H9 (cell line): ENCODE measurements at regions not wholly inside any gene's neighbourhood (a gene's known extent, or its start where the extent isn't known, plus 50 kb on each side); places are given as distances from the start of the nearest gene placed in this dataset.

Source experiments
- DNase-seq: peaks from one replicate; pipeline ENCODE4 v3.0.0-alpha.2; 2017
- H2AFZ ChIP-seq: one replicate; pipeline ENCODE4 v1.6.1; 2013; ENCODE audit warnings: mild to moderate bottlenecking, low read length, control low read depth, moderate library complexity
- H2AK5ac ChIP-seq: 2 replicates; pipeline ENCODE4 v1.6.1; 2013; ENCODE audit warnings: low read length, control low read depth, mixed read lengths; ENCODE audit not compliant: insufficient read length
- H2BK120ac ChIP-seq: one replicate; pipeline ENCODE4 v1.6.1; 2013; ENCODE audit warnings: low read depth, mild to moderate bottlenecking, low read length, control low read depth, inconsistent platforms; ENCODE audit not compliant: poor library complexity, severe bottlenecking
- H2BK12ac ChIP-seq: 2 replicates; pipeline ENCODE4 v1.6.1; 2013; ENCODE audit warnings: low read length, control low read depth, mixed read lengths, low read depth; ENCODE audit not compliant: insufficient read length
- H2BK15ac ChIP-seq: 2 replicates; pipeline ENCODE4 v1.6.1; 2013; ENCODE audit warnings: low read depth, low read length, control low read depth
- H2BK20ac ChIP-seq: one replicate; pipeline ENCODE4 v1.6.1; 2013; ENCODE audit warnings: low read depth, mild to moderate bottlenecking, low read length, control low read depth, inconsistent platforms; ENCODE audit not compliant: poor library complexity, severe bottlenecking
- H2BK5ac ChIP-seq: 2 replicates; pipeline ENCODE4 v1.6.1; 2013; ENCODE audit warnings: low read length, control low read depth, mixed read lengths; ENCODE audit not compliant: insufficient read length
- H3K14ac ChIP-seq: 2 replicates; pipeline ENCODE4 v1.6.1; 2013; ENCODE audit warnings: low read length, control low read depth; ENCODE audit not compliant: insufficient read depth
- H3K18ac ChIP-seq: 2 replicates; pipeline ENCODE4 v1.6.1; 2013; ENCODE audit warnings: low read depth, mild to moderate bottlenecking, mixed read lengths, low read length, control low read depth; ENCODE audit not compliant: insufficient read length
- H3K23ac ChIP-seq: 2 replicates; pipeline ENCODE4 v1.6.1; 2013; ENCODE audit warnings: low read length, control low read depth, mixed read lengths, low read depth; ENCODE audit not compliant: insufficient read length
- H3K23me2 ChIP-seq: 2 replicates; pipeline ENCODE4 v1.6.1; 2013; ENCODE audit warnings: low read depth, mild to moderate bottlenecking, mixed read lengths, low read length, control low read depth; ENCODE audit not compliant: insufficient read length, poor library complexity, severe bottlenecking
- H3K27ac ChIP-seq: 2 replicates; pipeline ENCODE4 v1.5.1; 2013; ENCODE audit warnings: low read length, control low read depth, mixed read lengths, low read depth; ENCODE audit not compliant: insufficient read length
- H3K27me3 ChIP-seq: 2 replicates; pipeline ENCODE4 v1.6.1; 2013; ENCODE audit warnings: low read length, control low read depth, inconsistent platforms; ENCODE audit not compliant: insufficient read depth
- H3K4ac ChIP-seq: 2 replicates; pipeline ENCODE4 v1.6.1; 2013; ENCODE audit warnings: low read depth, mild to moderate bottlenecking, control low read depth, inconsistent platforms, low read length, moderate library complexity
- H3K4me1 ChIP-seq: 2 replicates; pipeline ENCODE4 v1.6.1; 2013; ENCODE audit warnings: low read length, control low read depth, inconsistent platforms; ENCODE audit not compliant: insufficient read depth
- H3K4me2 ChIP-seq: 2 replicates; pipeline ENCODE4 v1.6.1; 2013; ENCODE audit warnings: low read length, control low read depth, mixed read lengths; ENCODE audit not compliant: insufficient read length, insufficient read depth
- H3K56ac ChIP-seq: 2 replicates; pipeline ENCODE4 v1.6.1; 2013; ENCODE audit warnings: low read depth, mild to moderate bottlenecking, mixed read lengths, low read length, control low read depth; ENCODE audit not compliant: insufficient read length
- H3K79me1 ChIP-seq: 2 replicates; pipeline ENCODE4 v1.6.1; 2013; ENCODE audit warnings: low read depth, mild to moderate bottlenecking, moderate library complexity, low read length, control low read depth, inconsistent platforms; ENCODE audit not compliant: insufficient read depth, poor library complexity, severe bottlenecking
- H3K79me2 ChIP-seq: 2 replicates; pipeline ENCODE4 v1.6.1; 2013; ENCODE audit warnings: low read length, control low read depth, inconsistent platforms; ENCODE audit not compliant: insufficient read depth
- H3K9ac ChIP-seq: 2 replicates; pipeline ENCODE4 v1.6.1; 2013; ENCODE audit warnings: low read length, control low read depth, mixed read lengths; ENCODE audit not compliant: insufficient read length; ENCODE audit errors: extremely low read depth
- H3K9me3 ChIP-seq: one replicate; pipeline ENCODE4 v1.6.1; 2013; ENCODE audit warnings: low read depth, low read length, inconsistent platforms; ENCODE audit not compliant: control insufficient read depth
- H3T11ph ChIP-seq: one replicate; pipeline ENCODE4 v1.6.1; 2013; ENCODE audit warnings: mild to moderate bottlenecking, low read length, control low read depth, inconsistent platforms
- H4K20me1 ChIP-seq: one replicate; pipeline ENCODE4 v1.6.1; 2013; ENCODE audit not compliant: control insufficient read depth, insufficient read length, insufficient read depth
- H4K5ac ChIP-seq: 2 replicates; pipeline ENCODE4 v1.6.1; 2013; ENCODE audit warnings: low read depth, mild to moderate bottlenecking, mixed read lengths, low read length, control low read depth; ENCODE audit not compliant: insufficient read length
- H4K8ac ChIP-seq: replicated peaks from 2 replicates; pipeline ENCODE4 v1.6.1; 2013; ENCODE audit warnings: low read length, control low read depth, mixed read lengths, low read depth; ENCODE audit not compliant: insufficient read length
- H4K91ac ChIP-seq: 2 replicates; pipeline ENCODE4 v1.6.1; 2013; ENCODE audit warnings: low read depth, mild to moderate bottlenecking, moderate library complexity, mixed read lengths, low read length, control low read depth; ENCODE audit not compliant: insufficient read length
- H3K27ac Mint-ChIP-seq, 3 experiments: 2 replicates in 2 of 3; 3 replicates in 1 of 3; pipeline ENCODE4 v1.8.0; 2020 to 2021; ENCODE audit warnings: mixed read lengths in 3 of 3, mild to moderate bottlenecking in 1 of 3, moderate library complexity in 1 of 3
- H3K27me3 Mint-ChIP-seq: 2 replicates; pipeline ENCODE4 v1.8.0; 2021; ENCODE audit warnings: low read depth, mild to moderate bottlenecking, moderate library complexity, mixed read lengths
- H3K36me3 Mint-ChIP-seq, 3 experiments: 2 replicates in 2 of 3; 3 replicates in 1 of 3; pipeline ENCODE4 v1.8.0; 2020 to 2021; ENCODE audit warnings: low read depth in 3 of 3, mixed read lengths in 3 of 3; ENCODE audit not compliant: insufficient read depth in 1 of 3
- H3K4me1 Mint-ChIP-seq, 2 experiments: 2 replicates each; pipeline ENCODE4 v1.8.0; 2020; ENCODE audit warnings: mixed read lengths in 2 of 2
- H3K4me3 Mint-ChIP-seq, 2 experiments: 2 replicates in 1 of 2; 3 replicates in 1 of 2; pipeline ENCODE4 v1.8.0; 2020 to 2021; ENCODE audit warnings: mild to moderate bottlenecking in 2 of 2, mixed read lengths in 2 of 2, moderate library complexity in 1 of 2
- H3K9me3 Mint-ChIP-seq, 2 experiments: 2 replicates in 1 of 2; 3 replicates in 1 of 2; pipeline ENCODE4 v1.8.0; 2020; ENCODE audit warnings: mild to moderate bottlenecking in 2 of 2, mixed read lengths in 2 of 2, moderate library complexity in 1 of 2
- CTCF ChIP-seq: fragments of 200-600 bp; sonication (generic); conservative IDR thresholded peaks from 3 replicates; pipeline ENCODE4 v1.8.0; 2021; ENCODE audit warnings: antibody characterized with exemption, mild to moderate bottlenecking
- WGBS: extraction: QIAGEN DNeasy Blood & Tissue Kit; methylation state at CpG from one replicate; pipeline ENCODE4 v1.1.7; 2013; ENCODE audit warnings: missing lambda C conversion rate, low lambda C conversion rate, mixed read lengths; ENCODE audit not compliant: insufficient read length; ENCODE audit errors: extremely low coverage; 5-methylcytosine and 5-hydroxymethylcytosine counted together

- Histone ChIP-seq H3K23ac (no peak overlapping the region), H3K9ac (no peak overlapping the region), H3K79me1 (no peaks in the 10 kb centered on the region), H3K27me3 (no peaks in the 10 kb centered on the region), H4K91ac (no peak overlapping the region), H3K4ac (no peak overlapping the region), H3K79me2 (no peaks in the 10 kb centered on the region), H3K4me2 (no peak overlapping the region), H3K4me1 (no peaks in the 10 kb centered on the region; the same call in 1 of the 2 replicates), H4K8ac (no peak overlapping the region), H3K56ac (no peak overlapping the region), H3T11ph (no peak overlapping the region), H3K27ac (no peak overlapping the region), H2BK5ac (no peak overlapping the region), H4K20me1 (no peaks in the 10 kb centered on the region), H2BK12ac (no peak overlapping the region), H3K14ac (no peak overlapping the region), H2AK5ac (no peak overlapping the region), H2BK15ac (no peak overlapping the region), H2BK20ac (no peak overlapping the region), H3K18ac (no peak overlapping the region), H4K5ac (no peak overlapping the region), H3K23me2 (no peaks in the 10 kb centered on the region), H2BK120ac (no peak overlapping the region), H3K9me3 (no peaks in the 10 kb centered on the region), H2AFZ (no peak overlapping the region)
- Mint-ChIP-seq H3K27ac (no peak overlapping the region), H3K36me3 (no peaks in the 10 kb centered on the region), H3K27me3 (no peaks in the 10 kb centered on the region), H3K4me1 (peaks cover 31 to 40% of the 10 kb centered on the region in 2 experiments), H3K9me3 (no peaks in the 10 kb centered on the region), H3K4me3 (no peak overlapping the region)
- no peak for TF ChIP-seq CTCF
- no peak for DNase-seq
- whole genome bisulfite sequencing = no CpG with 5 or more reads among the region's 4 CpGs
These were observed 91.5 kb upstream of the F3 start for GRCh38 chr1:94633051-94633450.
